Astrocyte (in vitro differentiated cells and primary cell): ENCODE measurements at regions not wholly inside any gene's neighbourhood (a gene's known extent, or its start where the extent isn't known, plus 50 kb on each side); places are given as distances from the start of the nearest gene placed in this dataset.

ENCODE experiments used
- DNase-seq: peaks from one replicate; pipeline ENCODE4 v3.0.0-alpha.2; 2010; ENCODE audit warnings: low read depth
- FAIRE-seq: peaks from 2 replicates; lab custom pipeline; 2011; peaks lifted over from hg19 to GRCh38; lab: Jason Lieb, UNC
- H2AFZ ChIP-seq: 2 replicates; pipeline ENCODE4 v1.6.0; 2012; ENCODE audit warnings: low read depth, low read length, inconsistent platforms
- H3K27ac ChIP-seq: 2 replicates; pipeline ENCODE4 v1.5.1; 2011; ENCODE audit warnings: low read depth, low read length, inconsistent platforms
- H3K27me3 ChIP-seq: 2 replicates; pipeline ENCODE4 v1.6.0; 2011; ENCODE audit warnings: low read length, inconsistent platforms; ENCODE audit not compliant: insufficient read depth
- H3K36me3 ChIP-seq: 2 replicates; pipeline ENCODE4 v1.5.1; 2011; ENCODE audit warnings: low read length, inconsistent platforms; ENCODE audit not compliant: insufficient read depth
- H3K4me1 ChIP-seq: 2 replicates; pipeline ENCODE4 v1.5.1; 2011; ENCODE audit warnings: low read length, inconsistent platforms; ENCODE audit not compliant: insufficient read depth
- H3K4me2 ChIP-seq: 2 replicates; pipeline ENCODE4 v1.6.0; 2012; ENCODE audit warnings: low read length, inconsistent platforms
- H3K4me3 ChIP-seq: 2 replicates; pipeline ENCODE4 v1.5.1; 2011; ENCODE audit warnings: low read depth, mild to moderate bottlenecking, low read length, inconsistent platforms; ENCODE audit not compliant: insufficient read depth
- H3K79me2 ChIP-seq: 2 replicates; pipeline ENCODE4 v1.6.0; 2012; ENCODE audit warnings: mild to moderate bottlenecking, low read length, inconsistent platforms; ENCODE audit not compliant: insufficient read depth
- H3K9ac ChIP-seq: 2 replicates; pipeline ENCODE4 v1.6.0; 2012; ENCODE audit warnings: mild to moderate bottlenecking, low read length, inconsistent platforms
- H3K9me3 ChIP-seq: 2 replicates; pipeline ENCODE4 v1.5.1; 2012; ENCODE audit warnings: low read depth, mild to moderate bottlenecking, low read length, inconsistent platforms; ENCODE audit not compliant: insufficient read depth
- H4K20me1 ChIP-seq: 2 replicates; pipeline ENCODE4 v1.6.0; 2012; ENCODE audit warnings: low read length, inconsistent platforms; ENCODE audit not compliant: insufficient read depth
- H3K27ac Mint-ChIP-seq: one replicate; pipeline ENCODE4 v1.8.0; 2021; ENCODE audit warnings: mild to moderate bottlenecking, mixed read lengths; ENCODE audit not compliant: unreplicated experiment
- H3K27me3 Mint-ChIP-seq: one replicate; pipeline ENCODE4 v1.8.0; 2021; ENCODE audit warnings: low read depth, mixed read lengths; ENCODE audit not compliant: unreplicated experiment
- H3K36me3 Mint-ChIP-seq: one replicate; pipeline ENCODE4 v1.8.0; 2021; ENCODE audit warnings: low read depth, mixed read lengths; ENCODE audit not compliant: unreplicated experiment
- H3K4me1 Mint-ChIP-seq: one replicate; pipeline ENCODE4 v1.8.0; 2021; ENCODE audit warnings: low read depth, mixed read lengths; ENCODE audit not compliant: unreplicated experiment
- H3K4me3 Mint-ChIP-seq: one replicate; pipeline ENCODE4 v1.8.0; 2021; ENCODE audit warnings: mild to moderate bottlenecking, moderate library complexity, mixed read lengths; ENCODE audit not compliant: unreplicated experiment
- H3K9me3 Mint-ChIP-seq: one replicate; pipeline ENCODE4 v1.8.0; 2021; ENCODE audit warnings: mild to moderate bottlenecking, mixed read lengths; ENCODE audit not compliant: unreplicated experiment
- CTCF ChIP-seq: IDR thresholded peaks from 2 replicates; pipeline ENCODE4 v1.5.1; 2011; ENCODE audit warnings: low read depth, mild to moderate bottlenecking, inconsistent platforms, low read length, moderate library complexity; ENCODE audit not compliant: insufficient read depth
- EZH2 ChIP-seq: IDR thresholded peaks from 2 replicates; pipeline ENCODE4 v1.6.1; 2012; ENCODE audit warnings: mild to moderate bottlenecking, low read length, inconsistent platforms; ENCODE audit not compliant: insufficient read depth

GRCh38 chr2:211055438-211055837 is 499.0 kb downstream of the CPS1 start:
- H3K36me3 ChIP-seq, result no peaks in the 10 kb centered on the region
- DNase-seq (no peak), FAIRE-seq (no peak)
- no peak overlapping the region for H3K4me2 ChIP-seq
- Mint-ChIP-seq H3K27me3 (no peaks in the 10 kb centered on the region), H3K9me3 (no peaks in the 10 kb centered on the region), H3K27ac (no peak overlapping the region), H3K36me3 (no peaks in the 10 kb centered on the region), H3K4me1 (peaks cover 3% of the 10 kb centered on the region), H3K4me3 (no peak overlapping the region)
- H3K27me3 ChIP-seq, result no peaks in the 10 kb centered on the region
- H3K9ac ChIP-seq, result no peak overlapping the region
- H3K79me2 ChIP-seq, result no peaks in the 10 kb centered on the region
- H3K4me3 ChIP-seq, result no peak overlapping the region
- H4K20me1 ChIP-seq, result no peaks in the 10 kb centered on the region
- no peaks in the 10 kb centered on the region for H3K4me1 ChIP-seq
- H3K9me3 ChIP-seq, result no peaks in the 10 kb centered on the region
- TF ChIP-seq EZH2, result no peak
- no peak for TF ChIP-seq CTCF
- no peak overlapping the region for H2AFZ ChIP-seq
- no peak overlapping the region for H3K27ac ChIP-seq

- no peaks in the 10 kb centered on the region for H3K27me3 Mint-ChIP-seq
- H3K9me3 ChIP-seq, result no peaks in the 10 kb centered on the region
- H3K4me1 Mint-ChIP-seq, result peaks cover 3% of the 10 kb centered on the region
- H3K4me2 ChIP-seq, result no peak overlapping the region
- FAIRE-seq (no peak), DNase-seq (no peak)
- no peaks in the 10 kb centered on the region for H3K36me3 ChIP-seq
- no peak overlapping the region for H3K4me3 ChIP-seq
- H3K27ac Mint-ChIP-seq, result no peak overlapping the region
- H3K9ac ChIP-seq, result no peak overlapping the region
- no peaks in the 10 kb centered on the region for H3K4me1 ChIP-seq
- H3K27me3 ChIP-seq, result no peaks in the 10 kb centered on the region
- TF ChIP-seq EZH2, result no peak
- no peak for TF ChIP-seq CTCF
- no peaks in the 10 kb centered on the region for H4K20me1 ChIP-seq
- no peak overlapping the region for H3K27ac ChIP-seq
- H3K36me3 Mint-ChIP-seq, result no peaks in the 10 kb centered on the region
- no peaks in the 10 kb centered on the region for H3K79me2 ChIP-seq
- no peak overlapping the region for H2AFZ ChIP-seq
- H3K4me3 Mint-ChIP-seq, result no peak overlapping the region
- no peaks in the 10 kb centered on the region for H3K9me3 Mint-ChIP-seq
Measured at GRCh38 chr2:211061612-211062296, 505.4 kb downstream of the CPS1 start.

DNA sequence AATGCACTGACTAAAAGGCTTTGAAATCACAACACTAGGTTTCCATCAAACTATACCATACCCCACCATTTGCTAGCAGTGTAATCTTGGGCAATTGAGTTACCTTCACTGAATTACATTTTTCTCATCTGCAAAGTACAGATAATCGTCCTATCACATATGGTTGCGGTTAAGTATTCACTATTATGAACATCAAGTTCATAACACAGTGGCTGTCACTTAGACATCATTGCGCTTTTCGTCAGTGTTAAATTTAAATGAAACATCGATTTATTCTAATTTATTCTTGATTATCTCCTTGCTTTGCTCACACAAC is 505.9 kb downstream of the CPS1 start:
- FAIRE-seq, result no peak

More for the DNA sequence above, 505.9 kb downstream of the CPS1 start:
- no peak overlapping the region for H2AFZ ChIP-seq
- no peak overlapping the region for H3K27ac ChIP-seq
- H3K9ac ChIP-seq, result no peak overlapping the region
- TF ChIP-seq EZH2 (no peak), CTCF (no peak)
- no peak overlapping the region for H3K4me3 ChIP-seq
- no peaks in the 10 kb centered on the region for H3K4me1 ChIP-seq
- H3K36me3 Mint-ChIP-seq, result no peaks in the 10 kb centered on the region
- H3K4me2 ChIP-seq, result no peak overlapping the region
- H4K20me1 ChIP-seq, result no peaks in the 10 kb centered on the region
- H3K27me3 Mint-ChIP-seq, result no peaks in the 10 kb centered on the region
- no peaks in the 10 kb centered on the region for H3K27me3 ChIP-seq
- H3K27ac Mint-ChIP-seq, result no peak overlapping the region
- H3K36me3 ChIP-seq, result no peaks in the 10 kb centered on the region
- H3K9me3 Mint-ChIP-seq, result no peaks in the 10 kb centered on the region
- H3K4me3 Mint-ChIP-seq, result no peak overlapping the region
- H3K4me1 Mint-ChIP-seq, result no peaks in the 10 kb centered on the region
- no peaks in the 10 kb centered on the region for H3K79me2 ChIP-seq
- H3K9me3 ChIP-seq, result no peaks in the 10 kb centered on the region
- no peak for DNase-seq
